Vagina (tissue), 2 donors: ENCODE measurements at regions not wholly inside any gene's neighbourhood (a gene's known extent, or its start where the extent isn't known, plus 50 kb on each side); places are given as distances from the start of the nearest gene placed in this dataset.

Experiments
- DNase-seq, 2 donors: peaks; one replicate each; pipeline ENCODE4 v3.0.0-alpha.2; 2017; ENCODE audit errors: extremely low spot score in 2 of 2
- H3K27ac ChIP-seq: fragments of 200-600 bp; sonication (generic); one replicate; pipeline ENCODE4 v1.5.1; 2019
- H3K27me3 ChIP-seq: fragments of 200-600 bp; sonication (generic); one replicate; pipeline ENCODE4 v1.5.1; 2019
- H3K36me3 ChIP-seq, 2 donors: fragments of 200-600 bp; sonication (generic); one replicate each; pipeline ENCODE4 v1.5.1; 2017 to 2019
- H3K4me1 ChIP-seq: fragments of 200-600 bp; sonication (generic); one replicate; pipeline ENCODE4 v1.5.1; 2019
- H3K4me3 ChIP-seq, 2 donors: fragments of 200-600 bp; sonication (generic); 1 replicate in 1 of 2; 2 replicates in 1 of 2; pipeline ENCODE4 v1.5.1; 2016 to 2019
- H3K9me3 ChIP-seq: fragments of 200-600 bp; sonication (generic); one replicate; pipeline ENCODE4 v1.5.1; 2019
- CTCF ChIP-seq, 3 experiments: fragments of 450-650 bp in 2 of 3; fragments of 200-600 bp in 1 of 3; sonication (generic) in 1 of 3; IDR thresholded peaks; one replicate each; pipeline ENCODE4 v1.5.1; 2017 to 2019; ENCODE audit warnings: antibody characterized with exemption in 3 of 3, mild to moderate bottlenecking in 2 of 3, moderate library complexity in 2 of 3
- POLR2A ChIP-seq, 2 donors: fragments of 450-650 bp; IDR thresholded peaks; one replicate each; pipeline ENCODE4 v1.6.1; 2017; ENCODE audit warnings: antibody characterized with exemption in 2 of 2, mild to moderate bottlenecking in 2 of 2, moderate library complexity in 2 of 2
- POLR2AphosphoS5 ChIP-seq, 2 donors: sonication (generic); formaldehyde crosslinking; IDR thresholded peaks; one replicate each; pipeline ENCODE4 v1.9.0; 2017; ENCODE audit warnings: antibody characterized with exemption in 2 of 2, mild to moderate bottlenecking in 2 of 2, low read depth in 1 of 2; ENCODE audit not compliant: insufficient read depth in 1 of 2
- intact Hi-C: fragments of 100-400 bp; cut with DNase I; formaldehyde crosslinking; loops from one replicate; pipeline ENCODE4 v1.15.1; 2023

GRCh38 chr13:69315039-69315438, 792.6 kb upstream of the ATXN8OS start:
- intact Hi-C loops, result no loop called here
- Histone ChIP-seq H3K27me3 (no peaks in the 10 kb centered on the region), H3K36me3 (no peaks in the 10 kb centered on the region), H3K4me3 (no peak overlapping the region), H3K4me1 (no peaks in the 10 kb centered on the region), H3K27ac (no peak overlapping the region), H3K9me3 (no peaks in the 10 kb centered on the region)
- DNase-seq, result no peak
- TF ChIP-seq POLR2A (IDR thresholded peaks at IDR 0.05) (no peak), POLR2AphosphoS5 (IDR thresholded peaks at IDR 0.05; ENCODE audit: insufficient read depth in 1 of 2, low read depth in 1 of 2) (no peak)

GRCh38 chr13:69306766-69307165, 800.9 kb upstream of the ATXN8OS start:
- Histone ChIP-seq H3K4me1 (no peaks in the 10 kb centered on the region), H3K27me3 (no peaks in the 10 kb centered on the region), H3K27ac (no peak overlapping the region), H3K9me3 (no peaks in the 10 kb centered on the region), H3K4me3 (no peak overlapping the region), H3K36me3 (no peaks in the 10 kb centered on the region)
- TF ChIP-seq POLR2AphosphoS5 (IDR thresholded peaks at IDR 0.05; ENCODE audit: insufficient read depth in 1 of 2, low read depth in 1 of 2), result no peak
- TF ChIP-seq CTCF (IDR thresholded peaks at IDR 0.05), result no peak
- TF ChIP-seq POLR2A (IDR thresholded peaks at IDR 0.05), result no peak
- intact Hi-C loops, result no loop called here
- no peak for DNase-seq

GRCh38 chr13:69300131-69300530, 807.5 kb upstream of the ATXN8OS start:
- TF ChIP-seq POLR2AphosphoS5 (IDR thresholded peaks at IDR 0.05; ENCODE audit: insufficient read depth in 1 of 2, low read depth in 1 of 2) (no peak), POLR2A (IDR thresholded peaks at IDR 0.05) (no peak), CTCF (IDR thresholded peaks at IDR 0.05) (no peak)
- Histone ChIP-seq H3K4me3 (no peak overlapping the region), H3K4me1 (no peaks in the 10 kb centered on the region), H3K36me3 (no peaks in the 10 kb centered on the region), H3K27me3 (no peaks in the 10 kb centered on the region), H3K27ac (no peak overlapping the region), H3K9me3 (no peaks in the 10 kb centered on the region)
- intact Hi-C loops, result no loop called here
- no peak for DNase-seq

GRCh38 chr13:69296130-69296529, 811.5 kb upstream of the ATXN8OS start:
- no peaks in the 10 kb centered on the region for H3K4me1 ChIP-seq
- TF ChIP-seq POLR2AphosphoS5 (IDR thresholded peaks at IDR 0.05; ENCODE audit: insufficient read depth in 1 of 2, low read depth in 1 of 2) (no peak), CTCF (IDR thresholded peaks at IDR 0.05) (no peak), POLR2A (IDR thresholded peaks at IDR 0.05) (no peak)
- no peaks in the 10 kb centered on the region for H3K36me3 ChIP-seq
- no peaks in the 10 kb centered on the region for H3K9me3 ChIP-seq
- no peak for DNase-seq
- H3K27me3 ChIP-seq, result no peaks in the 10 kb centered on the region
- intact Hi-C loops, result no loop called here
- H3K27ac ChIP-seq, result no peak overlapping the region
- no peak overlapping the region for H3K4me3 ChIP-seq

- Histone ChIP-seq H3K27ac (no peak overlapping the region), H3K36me3 (no peaks in the 10 kb centered on the region), H3K9me3 (no peaks in the 10 kb centered on the region), H3K27me3 (no peaks in the 10 kb centered on the region), H3K4me3 (no peak overlapping the region), H3K4me1 (no peaks in the 10 kb centered on the region)
- TF ChIP-seq POLR2A (IDR thresholded peaks at IDR 0.05), result no peak
- TF ChIP-seq CTCF (IDR thresholded peaks at IDR 0.05), result no peak
- no peak for TF ChIP-seq POLR2AphosphoS5 (IDR thresholded peaks at IDR 0.05; ENCODE audit: insufficient read depth in 1 of 2, low read depth in 1 of 2)
- no peak for DNase-seq
- intact Hi-C loops, result no loop called here
Measured at GRCh38 chr13:69292789-69293425, 814.7 kb upstream of the ATXN8OS start.
